ENCODE measurements at regions not wholly inside any gene's neighbourhood (a gene's known extent, or its start where the extent isn't known, plus 50 kb on each side); places are given as distances from the start of the nearest gene placed in this dataset.
A peak's percentile ranks its signal among the peaks of the same experiment; 100 is the strongest.
"Not testable (repeated sequence)": the region's sequence is repeated elsewhere in the genome, so short reads cannot be mapped to it uniquely, and the experiment has no call there.

DNA sequence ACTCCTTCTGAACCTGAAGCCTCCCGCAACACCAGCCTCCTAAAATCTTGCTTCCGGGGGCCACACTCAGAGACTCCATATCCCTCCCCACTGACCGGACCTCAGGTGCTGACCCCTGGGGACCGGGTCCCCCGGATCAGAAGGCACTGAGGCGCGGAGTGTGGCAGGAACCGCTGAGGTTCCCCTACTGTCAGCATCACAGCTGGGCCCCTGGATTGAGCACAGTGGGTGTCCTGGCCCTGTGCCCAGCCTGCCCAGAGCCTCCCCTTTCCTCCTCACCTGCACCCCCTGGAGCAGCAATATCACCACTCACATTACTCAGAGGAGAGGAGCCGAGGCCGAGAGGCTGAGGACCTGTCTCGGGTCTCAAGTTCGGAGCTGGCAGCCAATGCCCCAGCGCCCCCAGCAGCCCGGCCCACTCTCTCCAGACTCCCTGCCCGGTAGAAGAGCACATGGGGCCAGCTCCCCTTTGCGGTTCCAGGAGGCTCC lies 101.2 kb upstream of the EIF5 start:
- H3K4me1 ChIP-seq (ENCODE audit: control insufficient read depth, insufficient read depth, low read length): no peaks in the 10 kb centered on the region
- no peak overlapping the region for H3K9ac ChIP-seq (ENCODE audit: low read depth, low read length)
- no peaks in the 10 kb centered on the region for H3K9me3 ChIP-seq (ENCODE audit: control insufficient read depth, insufficient read depth, low read length)
- H3K27ac ChIP-seq (ENCODE audit: low read depth, low read length): no peak overlapping the region
- H3K36me3 ChIP-seq (ENCODE audit: control insufficient read depth, insufficient read depth, low read length): no peaks in the 10 kb centered on the region
- H3K27me3 ChIP-seq (ENCODE audit: control insufficient read depth, insufficient read depth, low read length): no peaks in the 10 kb centered on the region
- H3K4me3 ChIP-seq (ENCODE audit: low read depth, low read length): no peak overlapping the region

DNA sequence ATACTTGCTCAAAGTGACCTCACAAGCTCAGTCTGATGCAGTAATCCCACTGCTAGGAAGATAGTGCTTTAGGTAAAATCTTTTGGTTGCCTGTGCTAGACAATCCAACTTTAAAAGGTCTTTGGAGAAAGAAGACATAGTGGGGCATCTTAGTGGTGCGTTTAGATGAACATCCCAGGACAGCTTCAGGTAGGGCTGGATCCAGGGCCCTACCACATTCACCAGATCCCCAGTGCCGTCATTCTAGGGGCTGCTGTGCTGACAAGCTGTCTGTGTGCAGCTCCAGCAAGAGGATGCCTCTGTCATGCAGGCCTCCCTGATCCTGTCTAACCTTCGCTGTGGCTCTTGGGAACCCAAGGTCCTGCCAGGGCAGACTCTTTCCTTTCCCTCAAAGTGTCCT lies 100.7 kb upstream of the EIF5 start:
- no peaks in the 10 kb centered on the region for H3K27me3 ChIP-seq (ENCODE audit: control insufficient read depth, insufficient read depth, low read length)
- no peaks in the 10 kb centered on the region for H3K4me1 ChIP-seq (ENCODE audit: control insufficient read depth, insufficient read depth, low read length)
- no peak overlapping the region for H3K9ac ChIP-seq (ENCODE audit: low read depth, low read length)
- no peak overlapping the region for H3K27ac ChIP-seq (ENCODE audit: low read depth, low read length)
- H3K36me3 ChIP-seq (ENCODE audit: control insufficient read depth, insufficient read depth, low read length): no peaks in the 10 kb centered on the region
- no peaks in the 10 kb centered on the region for H3K9me3 ChIP-seq (ENCODE audit: control insufficient read depth, insufficient read depth, low read length)
- no peak overlapping the region for H3K4me3 ChIP-seq (ENCODE audit: low read depth, low read length)

DNA sequence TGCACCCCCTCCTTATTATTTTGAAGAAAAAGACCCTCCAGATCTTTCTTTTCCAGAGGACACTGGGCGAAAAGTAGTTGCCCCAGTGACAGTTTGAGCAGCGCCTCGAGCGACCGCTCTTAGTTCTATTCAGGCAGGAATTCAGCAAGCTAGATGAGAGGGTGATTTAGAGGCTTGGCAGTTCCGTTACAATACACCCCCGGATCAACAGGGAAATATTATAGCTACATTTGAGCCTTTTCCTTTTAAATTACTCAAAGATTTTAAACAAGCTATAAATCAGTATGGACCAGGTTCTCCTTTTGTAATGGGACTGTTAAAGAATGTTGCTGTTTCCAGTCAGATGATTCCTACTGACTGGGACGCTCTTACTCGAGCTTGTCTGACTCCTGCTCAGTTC lies 99.2 kb upstream of the EIF5 start:
- not testable (repeated sequence) for H3K9me3 ChIP-seq (ENCODE audit: control insufficient read depth, insufficient read depth, low read length); H3K27me3 ChIP-seq (ENCODE audit: control insufficient read depth, insufficient read depth, low read length); H3K9ac ChIP-seq (ENCODE audit: low read depth, low read length); H3K27ac ChIP-seq (ENCODE audit: low read depth, low read length); H3K36me3 ChIP-seq (ENCODE audit: control insufficient read depth, insufficient read depth, low read length); H3K4me1 ChIP-seq (ENCODE audit: control insufficient read depth, insufficient read depth, low read length); H3K4me3 ChIP-seq (ENCODE audit: low read depth, low read length)

DNA sequence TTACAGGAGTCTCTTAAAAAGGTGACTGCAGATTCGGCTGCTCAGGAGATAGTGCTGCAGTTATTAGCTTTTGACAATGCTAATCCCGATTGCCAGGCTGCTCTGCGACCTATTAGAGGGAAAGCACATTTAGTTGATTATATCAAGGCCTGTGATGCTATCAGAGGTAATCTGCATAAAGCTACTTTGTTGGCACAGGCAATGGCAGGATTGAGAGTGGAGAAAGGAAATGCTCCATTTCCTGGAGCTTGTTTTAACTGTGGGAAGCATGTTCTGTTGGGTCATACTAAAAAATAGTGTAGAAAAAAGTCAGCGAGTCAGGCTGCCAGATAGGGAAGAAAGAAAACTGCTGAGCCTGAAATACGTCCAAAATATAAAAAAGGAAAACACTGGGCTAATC lies 98.5 kb upstream of the EIF5 start:
- H3K27ac ChIP-seq (ENCODE audit: low read depth, low read length); H3K36me3 ChIP-seq (ENCODE audit: control insufficient read depth, insufficient read depth, low read length); H3K4me1 ChIP-seq (ENCODE audit: control insufficient read depth, insufficient read depth, low read length); H3K9ac ChIP-seq (ENCODE audit: low read depth, low read length); H3K4me3 ChIP-seq (ENCODE audit: low read depth, low read length); H3K27me3 ChIP-seq (ENCODE audit: control insufficient read depth, insufficient read depth, low read length): not testable (repeated sequence)
- H3K9me3 ChIP-seq (ENCODE audit: control insufficient read depth, insufficient read depth, low read length): peaks cover 11% of the 10 kb centered on the region

DNA sequence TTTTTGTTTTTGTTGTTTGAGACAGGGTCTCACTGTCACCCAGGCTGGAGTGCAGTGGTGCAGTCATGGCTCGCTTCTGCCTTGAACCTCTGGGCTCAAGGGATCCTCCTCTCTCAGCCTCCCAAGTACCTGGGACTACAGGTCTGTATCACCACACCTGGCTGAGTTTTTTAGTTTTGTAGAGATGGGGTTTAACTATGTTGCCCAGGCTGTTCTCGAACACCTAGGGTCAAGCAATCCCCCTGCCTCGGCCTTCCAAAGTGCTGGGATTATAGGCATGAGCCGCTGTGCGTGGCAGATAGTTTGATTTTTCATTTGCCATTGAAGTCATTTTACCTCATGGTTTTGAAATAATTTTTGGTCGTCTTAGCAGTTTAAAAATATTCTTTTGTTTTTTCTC lies 94.3 kb upstream of the EIF5 start:
- H3K4me1 ChIP-seq (ENCODE audit: control insufficient read depth, insufficient read depth, low read length): no peaks in the 10 kb centered on the region
- H3K27me3 ChIP-seq (ENCODE audit: control insufficient read depth, insufficient read depth, low read length): no peaks in the 10 kb centered on the region
- H3K27ac ChIP-seq (ENCODE audit: low read depth, low read length): no peak overlapping the region
- H3K4me3 ChIP-seq (ENCODE audit: low read depth, low read length): no peak overlapping the region
- no peak overlapping the region for H3K9ac ChIP-seq (ENCODE audit: low read depth, low read length)
- peaks cover 30% of the 10 kb centered on the region for H3K9me3 ChIP-seq (ENCODE audit: control insufficient read depth, insufficient read depth, low read length)
- H3K36me3 ChIP-seq (ENCODE audit: control insufficient read depth, insufficient read depth, low read length): no peaks in the 10 kb centered on the region

DNA sequence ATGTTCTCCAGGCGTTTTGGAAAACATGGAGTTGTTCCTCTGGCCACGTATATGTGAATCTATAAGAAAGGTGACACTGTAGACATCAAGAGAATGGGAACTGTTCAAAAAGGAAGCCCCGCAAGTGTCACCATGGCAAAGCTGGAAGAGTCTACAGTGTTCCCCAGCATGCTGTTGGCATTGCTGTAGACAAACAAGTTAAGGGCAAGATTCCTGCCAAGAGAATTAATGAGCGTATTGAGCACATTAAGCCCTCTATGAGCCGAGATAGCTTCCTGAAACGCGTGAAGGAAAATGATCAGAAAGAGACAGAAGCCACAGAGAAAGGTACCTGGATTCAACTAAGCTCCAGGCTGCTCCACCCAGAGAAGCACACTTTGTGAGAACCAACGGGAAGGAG lies 92.5 kb upstream of the EIF5 start:
- Histone ChIP-seq H3K4me3 (ENCODE audit: low read depth, low read length) (no peak overlapping the region), H3K36me3 (ENCODE audit: control insufficient read depth, insufficient read depth, low read length) (no peaks in the 10 kb centered on the region)

DNA sequence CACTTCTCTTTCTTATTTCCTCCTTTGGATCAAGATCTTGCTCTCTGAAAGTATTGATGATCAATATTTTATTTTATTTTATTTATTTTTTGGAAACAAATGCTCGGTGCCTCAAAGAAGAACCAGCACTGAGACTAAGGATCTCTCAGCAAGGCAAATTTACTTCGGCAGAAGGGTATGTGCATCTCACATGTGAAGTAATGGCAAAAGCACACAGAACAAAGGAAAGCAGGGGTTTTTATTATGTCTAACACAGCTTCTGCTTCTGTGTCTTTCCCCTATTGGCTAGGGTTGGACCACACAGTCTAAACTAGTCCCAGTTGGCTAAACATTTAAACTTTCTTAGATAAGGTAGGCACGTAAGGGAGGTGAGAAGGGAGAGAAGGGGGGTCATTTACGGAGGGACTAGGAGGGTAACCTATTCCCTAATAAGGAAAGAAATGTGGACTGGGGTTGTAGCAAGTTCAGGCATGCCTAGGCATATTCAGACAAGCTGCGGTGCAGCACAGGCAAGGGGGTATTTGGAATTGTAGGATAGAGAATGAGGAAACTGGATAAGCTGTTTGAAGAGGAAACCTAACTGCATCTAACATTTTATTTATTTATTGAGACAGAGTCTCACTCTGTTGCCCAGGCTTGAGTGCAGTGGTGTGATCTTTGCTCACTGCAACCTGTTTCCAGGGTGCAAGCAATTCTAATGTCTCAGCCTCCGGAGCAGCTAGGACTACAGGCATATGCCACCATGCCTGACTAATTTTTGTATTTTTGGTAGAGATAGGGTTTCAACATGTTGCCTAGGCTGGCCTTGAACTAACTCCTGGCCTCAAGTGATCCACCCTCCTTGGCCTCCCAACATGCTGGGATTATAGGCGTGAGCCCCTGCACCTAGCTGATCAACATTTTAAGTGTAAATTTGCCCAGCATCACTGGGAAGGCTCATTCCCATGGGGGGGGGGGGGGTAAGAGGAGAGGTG lies 90.0 kb upstream of the EIF5 start:
- Histone ChIP-seq H3K4me3 (ENCODE audit: low read depth, low read length) (no peak overlapping the region), H3K27me3 (ENCODE audit: control insufficient read depth, insufficient read depth, low read length) (no peaks in the 10 kb centered on the region), H3K27ac (ENCODE audit: low read depth, low read length) (no peak overlapping the region), H3K4me1 (ENCODE audit: control insufficient read depth, insufficient read depth, low read length) (no peaks in the 10 kb centered on the region), H3K9me3 (ENCODE audit: control insufficient read depth, insufficient read depth, low read length) (peaks cover 30% of the 10 kb centered on the region), H3K36me3 (ENCODE audit: control insufficient read depth, insufficient read depth, low read length) (no peaks in the 10 kb centered on the region), H3K9ac (ENCODE audit: low read depth, low read length) (no peak overlapping the region)

More for the DNA sequence above, 92.5 kb upstream of the EIF5 start:
- no peak overlapping the region for H3K9ac ChIP-seq (ENCODE audit: low read depth, low read length)
- H3K4me1 ChIP-seq (ENCODE audit: control insufficient read depth, insufficient read depth, low read length): no peaks in the 10 kb centered on the region
- H3K9me3 ChIP-seq (ENCODE audit: control insufficient read depth, insufficient read depth, low read length): peaks cover 30% of the 10 kb centered on the region
- H3K27ac ChIP-seq (ENCODE audit: low read depth, low read length): no peak overlapping the region
- H3K27me3 ChIP-seq (ENCODE audit: control insufficient read depth, insufficient read depth, low read length): no peaks in the 10 kb centered on the region

DNA sequence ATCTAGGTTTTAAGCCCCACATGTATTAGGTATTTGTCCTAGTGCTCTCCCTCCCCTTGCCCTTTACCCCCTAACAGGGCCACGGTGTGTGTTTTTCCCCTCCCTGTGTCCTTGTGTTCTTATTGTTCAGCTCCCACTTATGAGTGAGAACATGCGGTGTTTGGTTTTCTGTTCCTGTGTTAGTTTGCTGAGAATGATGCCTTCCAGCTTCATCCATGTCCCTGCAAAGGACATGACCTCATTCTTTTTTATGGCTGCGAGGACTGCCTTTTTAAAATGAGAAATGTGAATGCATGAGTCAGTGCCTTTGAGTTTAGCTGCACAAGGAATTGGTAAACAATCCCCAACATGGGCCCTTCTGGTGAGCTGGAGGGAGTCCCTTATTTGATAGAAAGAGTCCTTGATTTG lies 88.4 kb upstream of the EIF5 start:
- H3K27me3 ChIP-seq (ENCODE audit: control insufficient read depth, insufficient read depth, low read length); H3K4me3 ChIP-seq (ENCODE audit: low read depth, low read length); H3K4me1 ChIP-seq (ENCODE audit: control insufficient read depth, insufficient read depth, low read length); H3K36me3 ChIP-seq (ENCODE audit: control insufficient read depth, insufficient read depth, low read length); H3K9ac ChIP-seq (ENCODE audit: low read depth, low read length): not testable (repeated sequence)
- Histone ChIP-seq H3K9me3 (ENCODE audit: control insufficient read depth, insufficient read depth, low read length) (peaks cover 18% of the 10 kb centered on the region), H3K27ac (ENCODE audit: low read depth, low read length) (peak overlapping the region; percentile 6)

DNA sequence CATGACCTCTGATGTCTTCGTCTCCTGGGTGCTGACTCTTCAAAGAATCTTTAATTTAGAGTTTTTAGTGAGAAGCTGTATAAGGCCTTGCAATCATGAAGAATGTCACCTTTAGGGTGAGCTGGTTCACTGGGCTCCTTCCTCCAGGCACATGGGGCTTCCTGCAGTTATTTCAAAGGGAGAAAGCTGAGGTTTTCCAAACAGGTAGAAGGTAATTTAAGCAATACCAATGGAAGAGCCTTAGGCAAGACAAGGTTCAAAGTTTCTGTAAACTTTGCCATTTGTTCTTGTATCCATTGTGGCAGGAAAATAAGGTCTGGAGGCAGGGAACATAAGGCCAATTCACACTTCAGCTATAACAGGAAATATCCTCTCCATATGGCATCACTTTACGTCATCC lies 88.0 kb upstream of the EIF5 start:
- no peaks in the 10 kb centered on the region for H3K27me3 ChIP-seq (ENCODE audit: control insufficient read depth, insufficient read depth, low read length)
- peak overlapping the region; percentile 6 for H3K27ac ChIP-seq (ENCODE audit: low read depth, low read length)
- H3K4me1 ChIP-seq (ENCODE audit: control insufficient read depth, insufficient read depth, low read length): no peaks in the 10 kb centered on the region
- H3K36me3 ChIP-seq (ENCODE audit: control insufficient read depth, insufficient read depth, low read length): no peaks in the 10 kb centered on the region
- H3K9me3 ChIP-seq (ENCODE audit: control insufficient read depth, insufficient read depth, low read length): peaks cover 17% of the 10 kb centered on the region
- H3K9ac ChIP-seq (ENCODE audit: low read depth, low read length): no peak overlapping the region
- no peak overlapping the region for H3K4me3 ChIP-seq (ENCODE audit: low read depth, low read length)

DNA sequence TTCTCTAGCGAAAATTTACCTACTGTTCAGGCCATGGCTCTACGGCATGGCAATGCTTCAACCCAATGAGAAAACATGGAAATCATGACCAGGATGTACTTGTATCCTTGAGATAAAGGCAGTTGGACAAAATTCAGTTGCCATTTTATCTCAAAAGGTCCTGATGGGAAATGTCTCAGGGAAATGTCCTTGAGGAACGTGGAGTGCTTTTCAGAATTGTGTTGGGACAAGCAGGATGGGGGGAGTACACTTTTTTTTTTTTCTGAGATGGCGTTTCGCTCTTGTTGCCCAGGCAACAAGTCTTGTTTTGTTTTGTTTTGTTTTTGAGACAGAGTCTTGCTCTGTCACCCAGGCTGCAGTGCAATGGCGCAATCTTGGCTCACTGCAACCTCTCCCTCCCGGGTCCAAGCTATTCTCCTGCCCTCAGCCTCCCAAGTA lies 86.8 kb upstream of the EIF5 start:
- Histone ChIP-seq H3K9ac (ENCODE audit: low read depth, low read length) (no peak overlapping the region), H3K27me3 (ENCODE audit: control insufficient read depth, insufficient read depth, low read length) (no peaks in the 10 kb centered on the region), H3K9me3 (ENCODE audit: control insufficient read depth, insufficient read depth, low read length) (peaks cover 13% of the 10 kb centered on the region), H3K36me3 (ENCODE audit: control insufficient read depth, insufficient read depth, low read length) (no peaks in the 10 kb centered on the region), H3K4me3 (ENCODE audit: low read depth, low read length) (no peak overlapping the region), H3K4me1 (ENCODE audit: control insufficient read depth, insufficient read depth, low read length) (no peaks in the 10 kb centered on the region), H3K27ac (ENCODE audit: low read depth, low read length) (no peak overlapping the region)

DNA sequence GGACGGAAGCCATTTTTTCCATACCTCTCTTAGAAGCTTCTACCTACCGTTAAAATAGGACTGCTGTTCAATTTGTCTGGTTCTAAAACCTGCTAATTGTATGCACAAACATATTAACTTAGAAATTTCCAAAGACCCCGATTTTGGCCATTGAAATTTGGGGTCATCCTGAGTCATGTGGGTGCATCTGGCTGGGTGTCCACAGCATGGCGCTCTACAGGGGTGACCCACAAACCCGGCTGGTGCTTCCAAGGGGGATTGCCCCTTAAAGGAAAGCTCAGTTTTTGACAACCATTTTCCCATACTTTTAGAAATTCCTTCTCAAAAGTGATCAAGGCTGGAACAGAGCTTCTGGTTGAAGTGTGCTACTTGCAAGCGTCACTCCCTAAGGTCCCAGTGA lies 83.9 kb upstream of the EIF5 start:
- H3K4me3 ChIP-seq (ENCODE audit: low read depth, low read length): no peak overlapping the region
- H3K4me1 ChIP-seq (ENCODE audit: control insufficient read depth, insufficient read depth, low read length): no peaks in the 10 kb centered on the region

More for the DNA sequence above, 83.9 kb upstream of the EIF5 start:
- Histone ChIP-seq H3K9me3 (ENCODE audit: control insufficient read depth, insufficient read depth, low read length) (no peaks in the 10 kb centered on the region), H3K36me3 (ENCODE audit: control insufficient read depth, insufficient read depth, low read length) (no peaks in the 10 kb centered on the region), H3K27me3 (ENCODE audit: control insufficient read depth, insufficient read depth, low read length) (no peaks in the 10 kb centered on the region), H3K27ac (ENCODE audit: low read depth, low read length) (no peak overlapping the region), H3K9ac (ENCODE audit: low read depth, low read length) (no peak overlapping the region)

Measured in HUES48 (cell line).